Skeletal muscle tissue (tissue), 3 donors: ENCODE measurements at regions not wholly inside any gene's neighbourhood (a gene's known extent, or its start where the extent isn't known, plus 50 kb on each side); places are given as distances from the start of the nearest gene placed in this dataset.
"Not testable (repeated sequence)": the region's sequence is repeated elsewhere in the genome, so short reads cannot be mapped to it uniquely, and the experiment has no call there.

Source experiments
- H3K27ac ChIP-seq: one replicate; pipeline ENCODE4 v1.7.0; 2013; ENCODE audit warnings: mild to moderate bottlenecking, low read depth, low read length, inconsistent platforms
- H3K27me3 ChIP-seq, 3 donors: one replicate each; pipeline ENCODE4 v1.7.0; 2013; ENCODE audit warnings: low read length in 3 of 3; ENCODE audit not compliant: control insufficient read depth in 3 of 3, insufficient read depth in 3 of 3
- H3K36me3 ChIP-seq, 3 donors: one replicate each; pipeline ENCODE4 v1.7.0; 2013; ENCODE audit warnings: low read length in 3 of 3; ENCODE audit not compliant: control insufficient read depth in 3 of 3, insufficient read depth in 3 of 3
- H3K4me1 ChIP-seq, 3 donors: one replicate each; pipeline ENCODE4 v1.7.0; 2013; ENCODE audit warnings: low read length in 3 of 3, mild to moderate bottlenecking in 3 of 3; ENCODE audit not compliant: control insufficient read depth in 3 of 3, insufficient read depth in 3 of 3
- H3K4me3 ChIP-seq, 3 donors: one replicate each; pipeline ENCODE4 v1.7.0; 2013; ENCODE audit warnings: low read length in 3 of 3
- H3K9ac ChIP-seq, 3 donors: one replicate each; pipeline ENCODE4 v1.7.0; 2013; ENCODE audit warnings: low read length in 3 of 3, mild to moderate bottlenecking in 3 of 3, moderate library complexity in 2 of 3, low read depth in 1 of 3
- H3K9me3 ChIP-seq, 3 donors: one replicate each; pipeline ENCODE4 v1.7.0; 2013; ENCODE audit warnings: low read length in 3 of 3; ENCODE audit not compliant: control insufficient read depth in 3 of 3
- donor health status: Osteomylitis.

DNA sequence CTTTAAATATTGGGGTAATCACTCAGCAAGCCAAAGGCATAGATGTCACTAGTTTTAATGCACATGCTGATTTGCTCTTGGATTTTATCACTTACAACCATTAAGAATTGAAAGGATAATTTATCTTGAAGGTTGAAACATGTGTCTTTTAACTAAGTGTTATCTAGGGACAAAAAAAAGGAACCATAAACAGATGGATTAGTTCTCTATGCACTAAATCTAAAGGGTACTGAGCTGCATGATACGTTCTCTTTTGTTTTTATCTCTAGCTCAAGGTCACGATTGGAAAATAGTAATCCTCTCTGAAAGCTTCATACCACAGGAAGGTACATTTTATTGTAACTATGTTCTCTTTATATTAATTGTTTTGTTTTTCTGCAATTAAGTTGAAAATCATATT, 1426.6 kb downstream of the GRIK2 start:
- Histone ChIP-seq H3K36me3 (no peaks in the 10 kb centered on the region), H3K4me3 (no peak overlapping the region), H3K9me3 (no peaks in the 10 kb centered on the region), H3K9ac (no peak overlapping the region), H3K27me3 (no peaks in the 10 kb centered on the region), H3K27ac (no peak overlapping the region), H3K4me1 (no peaks in the 10 kb centered on the region)

DNA sequence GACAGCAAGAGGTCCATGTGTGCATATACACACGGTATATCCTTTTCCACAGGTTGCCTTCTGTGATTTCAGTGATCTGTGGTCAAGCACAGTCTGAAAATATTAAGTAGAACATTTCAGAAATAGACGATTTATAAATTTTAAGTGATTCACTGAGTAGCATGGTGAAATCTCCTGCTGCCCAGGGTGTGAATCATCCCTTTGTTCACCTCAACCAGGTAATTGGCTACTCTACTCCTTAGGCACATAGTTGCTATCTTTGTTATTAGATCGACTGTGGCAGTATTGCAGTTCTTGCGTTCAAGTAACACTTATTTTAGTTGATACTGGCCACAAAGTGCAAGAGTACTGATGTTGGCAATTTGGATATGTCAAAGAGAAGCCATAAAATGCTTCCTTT, 1421.7 kb downstream of the GRIK2 start:
- H3K4me1 ChIP-seq, result no peaks in the 10 kb centered on the region
- no peaks in the 10 kb centered on the region for H3K27me3 ChIP-seq
- no peaks in the 10 kb centered on the region for H3K36me3 ChIP-seq
- H3K4me3 ChIP-seq, result no peak overlapping the region
- H3K27ac ChIP-seq, result no peak overlapping the region
- no peak overlapping the region for H3K9ac ChIP-seq
- H3K9me3 ChIP-seq, result no peaks in the 10 kb centered on the region

DNA sequence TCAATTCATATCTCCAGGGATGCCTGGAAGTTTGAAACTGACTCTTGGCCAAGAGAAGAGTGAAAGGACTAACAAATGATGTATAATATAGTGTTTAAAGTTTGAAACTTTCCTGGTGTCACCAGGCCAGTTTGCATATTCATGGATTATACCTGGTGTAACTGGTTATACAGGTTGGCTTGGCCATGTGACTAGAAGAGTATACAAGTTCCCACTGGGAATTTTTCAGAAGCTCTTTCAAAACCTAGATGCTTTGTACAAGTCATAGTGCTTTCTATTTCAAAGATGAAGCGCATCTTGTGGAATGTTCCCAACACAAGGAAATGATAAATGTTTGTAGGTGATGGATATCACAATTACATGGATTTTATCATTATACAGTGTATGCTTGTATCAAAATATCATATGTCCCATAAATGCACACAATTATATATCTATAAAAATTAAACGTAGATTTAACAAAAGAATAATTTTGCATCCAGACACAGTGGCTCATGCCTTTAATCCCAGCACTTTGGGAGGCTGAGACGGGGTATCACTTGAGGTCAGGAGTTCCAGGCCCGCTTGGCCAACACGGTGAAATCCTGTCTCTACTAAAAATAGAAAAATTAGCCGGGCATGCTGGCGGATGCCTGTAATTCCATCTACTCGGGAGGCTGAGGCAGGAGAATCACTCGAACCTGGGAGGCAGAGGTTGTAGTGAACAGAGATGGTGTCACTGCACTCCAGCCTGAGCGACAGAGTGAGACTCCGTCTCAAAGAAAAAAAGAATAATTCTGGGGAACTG, 1420.2 kb downstream of the GRIK2 start:
- Histone ChIP-seq H3K4me1 (no peaks in the 10 kb centered on the region), H3K9ac (no peak overlapping the region), H3K9me3 (no peaks in the 10 kb centered on the region), H3K4me3 (no peak overlapping the region), H3K27me3 (no peaks in the 10 kb centered on the region), H3K36me3 (no peaks in the 10 kb centered on the region), H3K27ac (no peak overlapping the region)

DNA sequence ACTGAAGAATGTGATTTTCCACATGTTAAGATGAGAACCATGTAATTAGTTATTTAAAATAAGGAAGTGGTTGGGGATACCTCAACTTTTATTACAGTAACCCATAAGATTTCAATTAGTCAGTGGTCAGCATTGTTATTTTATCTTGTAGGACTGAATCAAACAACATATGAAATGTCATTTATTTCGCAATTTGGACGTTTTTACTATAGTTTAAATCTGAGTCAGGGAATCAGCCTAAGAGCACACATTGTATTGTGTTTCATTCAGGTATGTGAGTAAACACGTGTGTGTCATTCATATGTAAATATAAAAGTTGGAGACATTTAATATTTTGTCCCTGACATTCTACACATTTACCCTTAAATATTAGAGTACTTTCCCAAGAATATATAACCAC, 1418.7 kb downstream of the GRIK2 start:
- no peak overlapping the region for H3K27ac ChIP-seq
- no peaks in the 10 kb centered on the region for H3K36me3 ChIP-seq
- no peaks in the 10 kb centered on the region for H3K4me1 ChIP-seq
- H3K9ac ChIP-seq, result no peak overlapping the region
- H3K4me3 ChIP-seq, result no peak overlapping the region
- H3K27me3 ChIP-seq, result no peaks in the 10 kb centered on the region
- no peaks in the 10 kb centered on the region for H3K9me3 ChIP-seq

DNA sequence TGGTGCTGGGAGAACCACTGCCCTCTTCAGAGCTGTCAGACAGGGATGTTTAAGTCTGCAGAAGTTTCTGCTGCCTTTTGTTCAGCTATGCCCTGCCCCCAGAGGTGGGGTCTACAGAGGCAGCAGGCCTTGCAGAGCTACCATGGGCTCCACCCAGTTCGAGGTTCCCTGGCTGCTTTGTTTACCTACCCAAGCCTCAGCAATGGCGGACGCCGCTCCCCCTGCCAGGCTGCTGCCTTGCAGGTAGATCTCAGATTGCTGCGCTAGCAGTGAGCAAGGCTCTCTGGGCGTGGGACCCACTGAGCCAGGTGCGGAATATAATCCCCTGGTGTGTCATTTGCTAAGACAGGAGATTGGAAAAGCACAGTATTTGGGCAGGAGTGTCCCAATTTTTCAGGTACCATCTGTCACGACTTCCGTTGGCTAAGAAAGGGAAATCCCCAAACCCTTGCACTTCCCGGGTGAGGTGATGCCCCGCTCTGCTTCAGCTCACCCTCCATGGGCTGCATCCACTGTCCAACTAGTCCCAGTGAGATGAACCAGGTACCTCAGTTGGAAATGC, 1415.5 kb downstream of the GRIK2 start:
- H3K9me3 ChIP-seq, H3K36me3 ChIP-seq, H3K4me1 ChIP-seq, H3K27ac ChIP-seq, H3K9ac ChIP-seq, H3K27me3 ChIP-seq, H3K4me3 ChIP-seq: not testable (repeated sequence)

DNA sequence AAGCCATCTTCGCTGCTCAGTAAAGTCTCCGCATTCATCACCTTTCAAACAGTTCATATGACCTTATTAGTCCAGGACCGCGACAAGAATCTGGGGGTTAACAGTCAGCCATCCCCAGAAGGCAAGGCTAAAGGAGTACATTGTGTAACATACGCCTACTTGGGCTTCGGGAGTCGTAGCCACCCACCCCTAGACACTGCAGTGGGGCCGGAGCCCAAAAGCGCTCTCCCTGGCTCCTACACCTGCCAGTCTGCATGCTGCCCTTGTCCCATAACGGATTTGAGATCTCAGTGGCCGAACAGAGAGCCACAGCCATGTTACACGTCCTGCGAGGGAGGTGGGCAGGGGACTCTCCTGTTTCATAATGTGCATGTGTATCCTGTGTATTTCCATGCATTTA, 1405.5 kb downstream of the GRIK2 start:
- Histone ChIP-seq H3K36me3 (no peaks in the 10 kb centered on the region), H3K9ac (no peak overlapping the region), H3K9me3 (peaks cover 0 to 4% (median 0%) of the 10 kb centered on the region in 3 donors), H3K27me3 (no peaks in the 10 kb centered on the region), H3K27ac (no peak overlapping the region), H3K4me1 (no peaks in the 10 kb centered on the region), H3K4me3 (no peak overlapping the region)

DNA sequence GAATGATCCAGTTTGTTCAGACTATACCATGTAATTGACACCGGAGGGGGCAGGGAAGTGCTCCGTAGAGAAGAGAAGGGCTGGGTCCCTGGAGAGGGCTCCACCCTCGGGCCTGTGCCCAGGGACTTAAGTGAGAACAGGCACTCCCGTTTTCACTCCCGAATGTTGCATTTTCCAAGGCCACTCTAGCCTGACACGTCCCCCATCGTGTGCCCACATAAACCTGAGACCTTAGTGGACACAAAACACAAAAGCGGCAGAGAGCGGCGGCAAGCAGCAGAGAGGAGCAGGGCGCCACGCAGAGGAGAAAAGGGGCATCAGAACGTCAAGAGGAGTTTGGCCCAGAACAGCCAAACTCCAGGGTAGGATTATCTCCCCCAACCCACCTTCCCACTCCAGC, 1405.1 kb downstream of the GRIK2 start:
- no peaks in the 10 kb centered on the region for H3K4me1 ChIP-seq
- no peaks in the 10 kb centered on the region for H3K27me3 ChIP-seq
- H3K9me3 ChIP-seq, result peaks cover 0 to 4% (median 0%) of the 10 kb centered on the region in 3 donors
- no peak overlapping the region for H3K27ac ChIP-seq
- no peak overlapping the region for H3K9ac ChIP-seq
- H3K36me3 ChIP-seq, result no peaks in the 10 kb centered on the region
- H3K4me3 ChIP-seq, result no peak overlapping the region

DNA sequence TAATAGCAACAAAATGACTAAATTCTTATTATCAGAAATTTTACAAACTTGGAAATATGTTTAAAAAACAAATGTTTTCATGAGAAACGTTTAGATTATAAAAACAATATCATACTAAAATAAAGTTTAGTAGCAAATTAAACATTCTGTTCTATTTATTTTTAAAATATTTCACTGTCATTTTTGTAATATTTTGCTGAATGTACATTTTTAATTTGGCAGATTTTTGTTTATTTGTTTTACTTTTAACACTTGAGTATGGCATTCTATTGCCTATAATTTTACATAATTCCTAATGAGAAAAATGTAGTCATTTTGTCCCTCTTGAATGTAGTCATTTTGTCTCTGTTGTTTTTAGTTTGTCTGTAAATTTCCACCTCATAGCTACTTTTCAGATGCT, 1400.2 kb downstream of the GRIK2 start:
- no peaks in the 10 kb centered on the region for H3K36me3 ChIP-seq
- no peaks in the 10 kb centered on the region for H3K27me3 ChIP-seq
- H3K9me3 ChIP-seq, result no peaks in the 10 kb centered on the region
- no peak overlapping the region for H3K27ac ChIP-seq
- no peak overlapping the region for H3K9ac ChIP-seq
- H3K4me3 ChIP-seq, result no peak overlapping the region
- H3K4me1 ChIP-seq, result no peaks in the 10 kb centered on the region

DNA sequence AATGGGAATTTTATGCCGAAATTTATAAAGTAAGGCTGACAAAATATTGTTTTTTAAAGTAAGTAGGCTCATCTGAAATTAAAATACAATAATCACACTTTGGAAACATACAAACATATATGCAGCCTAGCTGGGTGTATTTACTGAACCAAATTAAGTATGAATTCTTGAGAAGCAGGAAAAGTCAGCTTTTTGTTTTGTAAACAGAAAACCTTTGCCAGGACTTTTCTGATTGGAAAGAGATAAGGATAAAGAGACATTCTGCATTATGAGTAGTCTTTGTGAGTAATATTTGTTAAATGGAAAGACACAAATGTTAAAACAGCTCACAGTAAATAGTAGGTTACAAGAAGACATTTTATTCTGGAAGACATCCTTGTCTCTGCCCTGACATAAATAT, 1380.8 kb downstream of the GRIK2 start:
- Histone ChIP-seq H3K36me3 (no peaks in the 10 kb centered on the region), H3K4me3 (no peak overlapping the region), H3K9ac (no peak overlapping the region), H3K27ac (no peak overlapping the region), H3K4me1 (no peaks in the 10 kb centered on the region), H3K27me3 (no peaks in the 10 kb centered on the region), H3K9me3 (peaks cover 0 to 2% (median 0%) of the 10 kb centered on the region in 3 donors)

DNA sequence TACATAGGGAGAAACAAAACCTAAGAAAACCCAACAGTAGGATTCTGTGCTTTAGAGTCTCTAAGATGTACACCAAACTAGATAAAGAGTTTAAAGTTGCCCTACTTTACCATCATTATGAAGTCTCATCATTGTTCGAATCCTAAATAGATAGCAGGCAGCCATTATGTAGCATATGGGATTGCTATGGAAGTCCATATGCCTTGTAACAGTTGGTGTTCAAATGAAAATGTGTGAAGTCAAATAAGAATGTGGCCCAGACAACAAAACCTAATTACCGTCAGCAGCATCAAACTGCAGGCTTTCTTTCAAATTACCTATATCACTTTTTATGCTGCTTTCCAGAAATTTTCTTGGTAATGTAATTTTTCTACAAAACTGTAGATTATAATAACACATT, 1380.1 kb downstream of the GRIK2 start:
- Histone ChIP-seq H3K36me3 (no peaks in the 10 kb centered on the region), H3K27me3 (no peaks in the 10 kb centered on the region)

More for the DNA sequence above, 1380.1 kb downstream of the GRIK2 start:
- Histone ChIP-seq H3K4me3 (no peak overlapping the region), H3K9ac (no peak overlapping the region), H3K9me3 (peaks cover 0 to 4% (median 0%) of the 10 kb centered on the region in 3 donors), H3K27ac (no peak overlapping the region), H3K4me1 (no peaks in the 10 kb centered on the region)
